Stimulated activated naive CD4-positive, alpha-beta T cell (primary cell): ENCODE measurements at regions not wholly inside any gene's neighbourhood (a gene's known extent, or its start where the extent isn't known, plus 50 kb on each side); places are given as distances from the start of the nearest gene placed in this dataset.
A peak's percentile ranks its signal among the peaks of the same experiment; 100 is the strongest.

Source experiments
- DNase-seq, 6 experiments: peaks; one replicate each; lab custom pipeline; 2025; lab: John Stamatoyannopoulos, UW

DNA sequence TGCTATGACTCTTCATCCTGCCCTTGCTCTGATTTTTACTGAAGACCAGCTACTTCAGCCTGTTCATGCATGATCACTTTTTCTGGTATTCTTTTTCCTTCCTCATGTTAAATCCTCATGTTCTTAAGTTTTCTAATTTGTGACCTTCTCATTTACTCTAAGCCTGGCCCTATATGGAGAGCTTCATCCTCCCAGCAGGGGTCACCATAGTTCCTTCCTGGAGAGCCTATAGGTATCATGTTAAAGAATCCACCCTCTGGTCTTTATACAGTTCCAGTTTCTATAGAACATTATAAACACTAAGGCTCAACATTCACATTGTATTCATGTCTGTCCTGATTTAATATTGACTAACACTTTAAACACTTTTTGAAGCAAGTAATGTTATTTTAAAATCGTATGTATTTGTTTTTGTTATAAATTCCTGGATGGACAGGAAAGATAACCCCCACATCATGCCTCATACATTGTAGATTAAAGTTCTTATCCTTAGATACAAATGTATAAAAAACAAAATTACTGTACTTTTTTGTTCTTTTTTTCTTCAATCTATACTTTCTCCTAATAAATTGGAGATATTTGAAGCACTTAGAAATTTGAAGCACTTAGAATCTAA lies 53.8 kb upstream of the OTUD4 start:
- peak in 4 of 6 experiments; percentile 28 to 50 (median 35) for DNase-seq

DNA sequence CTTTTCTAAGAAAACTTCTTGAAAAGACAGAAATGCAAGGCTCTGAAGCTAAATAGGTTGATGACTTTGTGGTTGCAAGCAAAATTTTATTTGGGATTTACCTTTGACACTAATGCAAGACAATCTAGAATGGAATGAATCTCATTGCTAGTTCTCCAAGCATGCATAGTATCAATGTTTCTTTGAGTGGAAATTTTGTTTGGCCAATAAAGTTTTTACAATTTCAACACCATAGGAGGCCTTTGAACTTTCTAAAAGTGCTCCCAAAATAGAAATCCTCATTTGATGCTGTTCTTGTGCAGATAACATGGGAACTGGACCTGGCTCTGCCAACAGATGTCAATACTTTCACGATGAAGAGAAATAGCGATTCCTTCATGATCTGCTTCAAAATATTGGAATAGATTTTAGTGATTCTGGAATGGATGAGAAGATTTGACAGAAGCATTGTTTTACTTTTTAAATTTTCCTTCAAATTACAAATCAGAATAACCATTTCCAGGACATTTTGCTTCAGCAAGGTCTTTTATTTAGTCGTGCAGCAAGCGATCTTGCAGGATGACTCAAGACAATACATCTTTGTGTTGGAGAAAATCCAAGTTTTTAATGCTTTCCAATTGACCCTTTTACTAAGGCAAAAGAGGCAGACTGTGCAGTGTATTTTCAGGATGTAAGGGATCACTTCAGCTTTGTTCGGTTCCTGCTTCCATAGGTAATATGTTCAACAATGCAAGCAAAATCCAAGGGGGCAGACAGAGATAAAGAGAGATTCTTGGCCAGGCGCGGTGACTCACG lies 51.7 kb upstream of the OTUD4 start:
- DNase-seq: no peak

DNA sequence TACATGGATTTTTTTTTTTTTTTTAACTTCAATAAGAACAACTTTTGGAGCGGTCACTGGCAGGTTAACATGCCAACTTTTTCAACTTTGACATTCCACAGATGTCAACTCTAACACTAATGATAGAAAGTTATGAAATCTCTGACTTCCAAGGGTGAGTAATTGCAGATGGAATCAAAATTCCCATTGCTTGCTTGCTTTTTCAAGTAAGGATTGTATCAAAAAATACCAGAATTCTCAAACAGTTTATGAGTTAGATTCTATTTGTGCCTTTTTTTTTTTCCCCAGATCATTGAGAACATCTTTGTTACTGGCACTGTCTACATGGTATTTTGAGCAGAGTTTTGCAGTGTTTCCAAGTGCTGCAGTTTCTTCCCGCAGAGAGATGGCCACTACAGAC lies 50.3 kb upstream of the OTUD4 start:
- no peak for DNase-seq
